Limb (tissue), 2 donors: ENCODE measurements at regions not wholly inside any gene's neighbourhood (a gene's known extent, or its start where the extent isn't known, plus 50 kb on each side); places are given as distances from the start of the nearest gene placed in this dataset.
A peak's percentile ranks its signal among the peaks of the same experiment; 100 is the strongest.
"Not testable (repeated sequence)": the region's sequence is repeated elsewhere in the genome, so short reads cannot be mapped to it uniquely, and the experiment has no call there.

ENCODE experiments used
- DNase-seq, 2 donors: peaks; one replicate each; pipeline ENCODE4 v3.0.0-alpha.2; 2016; ENCODE audit errors: extremely low spot score in 2 of 2

DNA sequence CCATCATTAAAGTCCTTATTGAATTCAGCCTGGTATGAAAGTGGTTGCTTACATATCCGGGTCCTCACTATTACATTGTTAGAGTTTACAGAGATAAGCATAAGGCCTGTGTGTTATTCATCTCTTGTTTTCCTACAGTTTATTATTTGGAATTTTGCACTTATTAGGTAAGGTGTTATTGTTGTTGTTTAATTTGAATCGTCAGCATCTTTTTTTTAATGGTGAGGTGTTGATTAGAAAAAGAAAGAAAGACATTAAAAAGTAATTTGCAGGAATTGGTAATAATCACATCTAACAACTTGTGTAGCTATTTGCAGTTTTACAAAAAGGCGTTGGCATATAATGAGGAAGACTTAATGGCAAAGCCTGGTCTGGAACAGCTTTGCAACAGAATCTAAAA lies 158.6 kb downstream of the SAMD5 start:
- DNase-seq = no peak

DNA sequence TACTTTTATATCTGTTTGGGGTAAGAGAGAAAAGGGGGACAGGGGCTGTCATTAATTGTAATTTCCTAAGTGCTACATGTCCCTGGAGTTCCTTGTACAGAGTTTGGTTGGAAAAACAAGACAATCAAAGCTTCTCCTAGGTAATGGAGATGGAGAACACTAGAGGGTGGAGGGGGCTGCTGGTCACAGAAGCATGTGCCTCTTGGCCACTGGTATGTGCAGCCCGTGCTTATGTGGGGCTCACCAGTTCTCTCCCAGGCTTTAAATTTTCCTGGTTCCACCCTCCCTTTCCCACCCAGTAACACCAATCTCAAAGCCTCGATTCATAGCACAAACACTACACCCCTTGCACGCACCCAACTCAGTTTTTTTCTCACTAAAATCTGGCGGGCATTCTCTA lies 165.6 kb downstream of the SAMD5 start:
- no peak for DNase-seq

- DNase-seq = no peak
These were observed 166.3 kb downstream of the SAMD5 start for GRCh38 chr6:147674794-147675193.

DNA sequence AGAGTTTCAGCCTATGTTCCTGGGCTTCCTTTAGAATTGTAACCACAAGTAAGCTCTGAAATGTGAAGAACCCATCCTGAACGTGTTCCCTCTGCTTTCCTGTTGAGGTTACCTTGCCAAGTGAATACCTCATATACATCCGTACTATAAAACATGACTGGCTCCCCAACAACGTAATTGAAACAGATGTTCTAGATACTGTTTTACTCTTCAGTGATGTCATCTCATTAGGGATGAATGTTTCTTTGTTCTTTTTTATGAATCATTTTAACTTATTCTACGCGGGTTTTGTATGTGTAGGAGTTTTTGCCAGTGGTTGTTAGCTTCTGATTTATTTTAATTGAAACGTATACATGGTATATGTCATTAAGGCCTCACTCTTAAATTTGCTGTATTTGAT lies 166.8 kb downstream of the SAMD5 start:
- DNase-seq = peak in 1 of 2 donors; percentile 42

DNA sequence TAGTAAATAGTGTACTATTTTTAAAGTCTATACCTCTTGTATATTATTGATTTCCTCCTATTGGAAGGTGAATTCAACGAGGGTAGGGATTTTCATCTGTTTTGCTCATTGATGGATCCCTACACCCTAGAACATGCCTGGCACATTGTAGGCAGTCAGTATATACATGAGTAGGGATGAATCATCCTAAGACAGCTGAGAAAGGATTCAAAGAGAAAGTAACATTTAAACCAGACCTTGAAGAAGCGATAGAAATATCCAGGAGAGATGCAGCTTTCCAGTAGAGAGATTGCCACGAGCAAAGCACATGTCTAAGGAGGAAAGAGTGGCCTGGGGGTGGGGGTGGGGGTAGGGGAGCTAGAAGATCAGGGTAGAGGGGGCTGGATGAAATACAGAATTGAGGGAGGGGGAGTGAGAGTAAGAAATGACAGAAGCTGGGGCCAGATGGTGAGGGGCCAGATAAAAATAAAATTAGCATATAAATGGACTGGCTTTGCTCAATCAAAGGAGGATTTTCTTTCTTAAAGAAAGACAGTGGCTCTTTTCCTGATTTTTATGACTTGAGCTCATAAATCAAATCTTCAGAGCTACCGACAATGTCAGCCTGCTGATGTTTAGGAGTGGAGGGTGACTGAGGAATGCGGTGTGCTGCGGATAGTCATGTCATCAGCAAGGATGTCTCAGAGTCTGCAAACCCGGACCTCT lies 168.2 kb downstream of the SAMD5 start:
- DNase-seq = no peak

DNA sequence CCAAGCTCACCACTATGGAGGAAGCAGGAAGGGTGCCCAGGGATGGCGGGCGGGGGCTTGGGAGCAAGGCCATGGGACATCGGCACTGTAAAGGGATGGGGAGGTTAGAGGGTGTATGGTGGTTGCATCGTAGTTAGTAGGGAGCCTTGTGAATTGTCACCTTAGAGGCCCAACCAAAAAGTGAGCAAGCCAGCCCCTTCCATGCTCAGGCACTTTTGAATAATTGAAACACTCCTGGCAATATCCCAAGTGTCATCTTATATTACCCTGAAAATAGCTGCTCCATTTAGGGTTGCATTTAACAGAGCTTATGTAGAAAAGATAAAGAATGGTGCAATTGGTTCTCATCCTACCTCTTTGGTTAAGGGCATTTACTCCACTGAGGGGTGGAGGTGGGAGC lies 169.2 kb downstream of the SAMD5 start:
- DNase-seq = no peak

GRCh38 chr6:147678253-147678652 lies 169.8 kb downstream of the SAMD5 start:
- no peak for DNase-seq

DNA sequence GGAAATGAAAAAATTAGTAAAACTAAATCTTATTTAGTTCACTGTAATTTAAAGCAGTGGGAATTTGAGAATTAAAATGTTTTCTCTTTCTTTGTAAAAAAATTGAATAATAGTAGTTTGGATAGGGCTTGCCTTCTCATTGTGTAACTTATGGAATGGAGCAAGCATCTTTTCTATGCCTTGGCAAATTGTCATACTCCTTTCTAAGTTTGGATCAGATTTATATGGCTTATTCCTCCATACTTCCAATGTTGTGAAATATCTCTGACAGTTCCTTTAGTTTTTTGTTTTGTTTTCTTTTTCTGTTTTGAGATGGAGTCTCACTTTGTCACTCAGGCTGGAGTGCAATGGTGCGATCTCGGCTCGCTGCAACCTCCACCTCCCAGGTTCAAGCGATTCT lies 176.4 kb downstream of the SAMD5 start:
- DNase-seq = no peak

DNA sequence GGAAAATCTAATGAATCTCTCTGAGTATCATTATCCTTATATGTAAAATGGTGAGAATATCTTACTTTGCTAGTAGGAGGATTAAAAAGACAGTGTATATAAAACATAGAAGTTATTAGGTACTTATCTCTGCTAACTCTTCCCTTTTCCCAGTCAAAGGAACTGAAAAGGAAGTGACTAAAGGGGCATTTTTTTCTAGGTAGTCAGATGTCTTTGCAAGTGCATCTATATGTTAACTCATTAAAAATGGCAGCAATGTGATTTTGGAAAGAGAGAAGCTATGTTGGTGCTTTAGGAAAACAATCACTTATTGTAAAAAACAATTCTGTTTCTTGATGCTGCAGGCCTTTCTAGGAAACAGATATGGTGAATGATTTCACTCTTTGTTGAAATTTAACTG lies 180.9 kb downstream of the SAMD5 start:
- DNase-seq = no peak

DNA sequence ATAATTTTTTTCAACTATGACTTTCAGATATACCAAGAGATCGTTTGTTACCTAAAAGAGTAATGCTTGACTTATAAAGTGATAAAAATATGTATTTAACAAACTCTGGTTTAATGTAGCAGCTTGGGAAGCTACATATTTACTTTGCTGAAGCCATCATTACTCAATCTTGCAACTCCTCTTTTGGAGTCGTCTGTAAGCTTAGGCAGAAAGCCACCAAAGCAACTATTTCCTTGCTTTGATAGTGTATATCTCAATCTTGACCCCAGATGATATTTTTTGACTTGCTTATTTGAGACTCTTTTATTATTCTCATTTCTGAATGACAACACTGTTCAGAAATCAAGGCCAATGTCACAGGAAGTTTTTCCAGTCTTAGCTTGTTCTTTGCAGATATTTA lies 183.0 kb downstream of the SAMD5 start:
- no peak for DNase-seq

DNA sequence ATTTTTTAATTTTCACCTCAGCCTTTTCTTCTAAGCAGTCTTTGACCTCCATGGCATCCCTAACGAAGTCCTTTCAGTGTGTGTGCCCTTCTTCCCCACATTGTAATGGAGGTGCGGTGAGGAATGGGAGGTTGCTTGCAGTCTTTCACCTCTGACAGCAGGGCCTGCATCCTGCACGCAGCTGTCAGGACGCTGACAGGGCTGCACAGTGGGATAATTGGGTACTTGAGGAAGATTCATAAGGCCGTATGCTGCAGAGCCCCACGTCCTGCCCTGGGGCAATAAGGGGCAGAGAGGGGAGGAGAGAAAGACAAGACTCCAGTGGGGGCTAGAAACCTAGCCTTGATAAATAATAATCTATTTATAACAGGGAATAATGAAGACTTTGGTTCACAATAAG lies 184.7 kb downstream of the SAMD5 start:
- no peak for DNase-seq

GRCh38 chr6:147694556-147694955 lies 186.1 kb downstream of the SAMD5 start:
- not testable (repeated sequence) for DNase-seq

DNA sequence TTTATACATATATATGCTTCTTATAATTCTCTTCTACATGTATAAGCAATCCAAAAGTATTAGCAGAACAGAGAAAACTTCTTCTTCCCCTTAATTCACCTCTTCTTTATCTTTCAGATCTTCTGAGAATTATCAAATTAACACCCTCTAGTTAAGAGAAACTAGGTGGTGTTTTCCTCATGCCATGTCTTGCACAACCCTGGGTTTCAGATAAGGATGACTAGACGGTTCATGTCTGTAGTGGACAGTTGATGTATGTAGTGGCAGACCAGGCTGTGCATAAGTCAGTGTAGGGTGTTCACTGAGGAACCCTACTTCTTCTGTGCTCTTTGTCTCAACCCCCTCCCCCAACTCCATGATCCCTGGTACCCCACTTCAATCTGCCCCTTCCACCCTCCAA lies 187.3 kb downstream of the SAMD5 start:
- DNase-seq = no peak

DNA sequence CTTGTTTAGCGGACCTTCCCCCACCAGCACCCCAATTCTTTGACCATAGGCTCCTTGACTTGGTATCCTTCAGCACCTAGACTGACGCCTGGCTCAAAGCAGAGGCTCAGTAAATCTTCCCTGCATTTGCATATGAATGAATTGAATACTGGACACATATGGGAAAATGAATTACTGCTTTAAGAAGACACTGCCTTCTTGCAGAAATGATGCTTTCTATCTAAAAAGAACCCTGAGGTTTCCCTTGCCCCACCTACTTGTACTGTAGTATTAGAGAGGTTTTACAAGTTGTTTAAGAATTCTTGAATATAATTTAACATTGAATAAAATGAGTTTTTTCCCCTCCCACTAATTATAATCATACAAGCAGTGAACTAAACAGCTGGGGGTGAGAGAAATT lies 190.7 kb downstream of the SAMD5 start:
- DNase-seq = no peak

- DNase-seq = no peak
These were observed 191.1 kb downstream of the SAMD5 start for GRCh38 chr6:147699637-147700036.

GRCh38 chr6:147700436-147701209 lies 192.1 kb downstream of the SAMD5 start:
- peak in 1 of 2 donors; percentile 10 for DNase-seq

- no peak for DNase-seq
These were observed 196.2 kb downstream of the SAMD5 start for GRCh38 chr6:147704691-147705090.

GRCh38 chr6:147707524-147707923 lies 199.0 kb downstream of the SAMD5 start:
- no peak for DNase-seq

GRCh38 chr6:147708170-147708569 lies 199.7 kb downstream of the SAMD5 start:
- no peak for DNase-seq

- DNase-seq = no peak
These were observed 201.1 kb downstream of the SAMD5 start for GRCh38 chr6:147709396-147710272.

DNA sequence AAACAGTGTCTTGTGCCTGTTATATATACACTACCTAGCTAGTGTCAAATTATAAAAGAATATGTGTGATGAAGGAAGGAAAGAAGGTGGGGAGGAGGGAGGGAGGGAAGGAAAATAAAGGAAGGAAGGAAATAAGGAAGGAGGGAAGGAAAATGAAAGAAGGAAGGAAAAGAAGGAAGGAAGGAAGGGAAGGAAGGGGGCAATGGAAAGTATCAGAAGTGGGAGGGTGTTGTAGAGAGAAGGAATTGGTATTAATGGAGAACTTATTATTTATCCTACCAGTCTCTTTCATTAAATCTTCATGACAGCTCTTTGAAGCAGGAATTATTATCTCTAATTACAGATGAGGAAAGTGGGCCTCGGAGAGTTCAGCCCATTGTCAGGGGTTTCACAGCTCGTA lies 202.4 kb downstream of the SAMD5 start:
- no peak for DNase-seq

- no peak for DNase-seq
These were observed 203.0 kb downstream of the SAMD5 start for GRCh38 chr6:147711476-147711875.
